ENCODE measurements at regions not wholly inside any gene's neighbourhood (a gene's known extent, or its start where the extent isn't known, plus 50 kb on each side); places are given as distances from the start of the nearest gene placed in this dataset.

DNA sequence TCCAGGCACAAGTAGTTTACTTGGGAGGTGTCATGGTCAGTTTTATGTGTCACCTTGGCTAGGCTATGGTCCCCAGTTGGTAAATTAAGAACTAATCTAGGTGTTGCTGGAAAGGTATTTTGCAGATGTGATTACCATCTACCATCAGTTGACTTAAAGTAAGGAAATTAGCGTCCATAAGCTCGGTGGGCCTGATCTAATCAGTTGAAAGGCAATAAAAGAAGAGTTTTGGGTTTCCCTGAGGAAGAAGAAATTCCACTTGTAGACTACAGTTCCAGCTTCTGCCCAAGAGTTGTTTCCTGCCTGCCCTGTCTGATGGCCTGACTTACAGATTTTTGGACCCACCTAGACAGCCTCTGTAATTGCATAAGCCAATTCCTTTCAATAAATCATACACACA is 438.7 kb upstream of the PROK2 start:
- no peak for TF ChIP-seq POLR2AphosphoS5 (IDR thresholded peaks at IDR 0.05; ENCODE audit: insufficient read depth in 1 of 2, low read depth in 1 of 2)
- TF ChIP-seq, protein P1, sequence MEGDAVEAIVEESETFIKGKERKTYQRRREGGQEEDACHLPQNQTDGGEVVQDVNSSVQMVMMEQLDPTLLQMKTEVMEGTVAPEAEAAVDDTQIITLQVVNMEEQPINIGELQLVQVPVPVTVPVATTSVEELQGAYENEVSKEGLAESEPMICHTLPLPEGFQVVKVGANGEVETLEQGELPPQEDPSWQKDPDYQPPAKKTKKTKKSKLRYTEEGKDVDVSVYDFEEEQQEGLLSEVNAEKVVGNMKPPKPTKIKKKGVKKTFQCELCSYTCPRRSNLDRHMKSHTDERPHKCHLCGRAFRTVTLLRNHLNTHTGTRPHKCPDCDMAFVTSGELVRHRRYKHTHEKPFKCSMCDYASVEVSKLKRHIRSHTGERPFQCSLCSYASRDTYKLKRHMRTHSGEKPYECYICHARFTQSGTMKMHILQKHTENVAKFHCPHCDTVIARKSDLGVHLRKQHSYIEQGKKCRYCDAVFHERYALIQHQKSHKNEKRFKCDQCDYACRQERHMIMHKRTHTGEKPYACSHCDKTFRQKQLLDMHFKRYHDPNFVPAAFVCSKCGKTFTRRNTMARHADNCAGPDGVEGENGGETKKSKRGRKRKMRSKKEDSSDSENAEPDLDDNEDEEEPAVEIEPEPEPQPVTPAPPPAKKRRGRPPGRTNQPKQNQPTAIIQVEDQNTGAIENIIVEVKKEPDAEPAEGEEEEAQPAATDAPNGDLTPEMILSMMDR (IDR thresholded peaks at IDR 0.05) = no peak
- no peak for TF ChIP-seq POLR2A (IDR thresholded peaks at IDR 0.05)

Measured in vagina (tissue), 2 donors.